ENCODE measurements at regions not wholly inside any gene's neighbourhood (a gene's known extent, or its start where the extent isn't known, plus 50 kb on each side); places are given as distances from the start of the nearest gene placed in this dataset.

- TF ChIP-seq USF2 (IDR thresholded peaks at IDR 0.05; ENCODE audit: borderline replicate concordance, low read depth, low read length) (no peak), EZH2phosphoT487 (IDR thresholded peaks at IDR 0.05; ENCODE audit: borderline replicate concordance, low read depth) (no peak), TEAD4 (IDR thresholded peaks at IDR 0.05; ENCODE audit: borderline replicate concordance, insufficient read depth) (no peak), ELF1 (IDR thresholded peaks at IDR 0.05) (no peak), MEF2A (IDR thresholded peaks at IDR 0.05; ENCODE audit: borderline replicate concordance, low read depth) (no peak), NFIC (IDR thresholded peaks at IDR 0.05; ENCODE audit: borderline replicate concordance) (no peak), RAD21 (IDR thresholded peaks at IDR 0.05; ENCODE audit: low read length) (no peak), MXI1 (IDR thresholded peaks at IDR 0.05; ENCODE audit: low read depth, low read length) (no peak), POLR2AphosphoS5 (IDR thresholded peaks at IDR 0.05; ENCODE audit: low read depth, low read length) (no peak), SMC3 (IDR thresholded peaks at IDR 0.05; ENCODE audit: low read depth, low read length) (no peak), YY1 (IDR thresholded peaks at IDR 0.05; ENCODE audit: low read depth) (no peak), GABPA (IDR thresholded peaks at IDR 0.05; ENCODE audit: low read depth) (no peak)
Observed at GRCh38 chr15:38992506-38992905, 427.9 kb upstream of the RASGRP1 start (continued).

GRCh38 chr15:38992930-38993329, 428.3 kb upstream of the RASGRP1 start:
- CTCF ChIA-PET = interaction anchor here (1.0 to 3.5 kb wide), 5 partner anchors 11 to 587 kb away, joined by 3 to 27 read pairs (median 5); partner anchors contain the start of gene THBS1
- POLR2A ChIA-PET = no interaction called here
- Histone ChIP-seq H3F3A (replicated peaks; ENCODE audit: insufficient read depth) (peaks cover 14% of the 10 kb centered on the region), H3K9ac (no peak overlapping the region), H3K9me3 (no peaks in the 10 kb centered on the region), H4K20me1 (ENCODE audit: insufficient read depth) (no peaks in the 10 kb centered on the region), H3K36me3 (replicated peaks in 1 of 2; ENCODE audit: control insufficient read depth in 1 of 2, insufficient read depth in 2 of 2, low read length in 1 of 2) (no peaks in the 10 kb centered on the region), H3K4me3 (ENCODE audit: low read depth in 2 of 2, low read length in 1 of 2) (no peak overlapping the region), H2AFZ (ENCODE audit: low read depth) (no peak overlapping the region), H3K4me1 (ENCODE audit: control insufficient read depth in 1 of 2, insufficient read depth in 2 of 2, low read depth in 1 of 2, low read length in 1 of 2) (peaks cover 9 to 31% of the 10 kb centered on the region in 2 experiments; a peak in 3 of 4 replicates), H3K27ac (ENCODE audit: low read depth in 2 of 2, low read length in 1 of 2) (no peak overlapping the region), H3K79me2 (ENCODE audit: insufficient read depth) (no peaks in the 10 kb centered on the region), H3K4me2 (no peak overlapping the region), H3K9me2 (no peaks in the 10 kb centered on the region), H3K27me3 (ENCODE audit: insufficient read depth) (no peaks in the 10 kb centered on the region)
- WGBS (ENCODE audit: low lambda C conversion rate) = 97% methylated on average over 2 of the region's 2 CpGs
- no peak for TF ChIP-seq GATA2 (CRISPR knock-in tag; IDR thresholded peaks at IDR 0.05)
- no peak for TF ChIP-seq POLR2AphosphoS5 (IDR thresholded peaks at IDR 0.05; ENCODE audit: low read depth, low read length)
- no peak for TF ChIP-seq RXRA (IDR thresholded peaks at IDR 0.05; ENCODE audit: borderline replicate concordance, low read depth)
- no peak for TF ChIP-seq JUND (IDR thresholded peaks at IDR 0.05)
- no peak for TF ChIP-seq PBX3 (IDR thresholded peaks at IDR 0.05)
- no peak for TF ChIP-seq TCF12 (IDR thresholded peaks at IDR 0.05)
- no peak for TF ChIP-seq RFX5 (IDR thresholded peaks at IDR 0.05; ENCODE audit: low read length)
- TF ChIP-seq MAX (IDR thresholded peaks at IDR 0.05; ENCODE audit: low read depth) = no peak
- no peak for TF ChIP-seq EZH2phosphoT487 (IDR thresholded peaks at IDR 0.05; ENCODE audit: borderline replicate concordance, low read depth)
- TF ChIP-seq GABPA (IDR thresholded peaks at IDR 0.05; ENCODE audit: low read depth) = no peak
- TF ChIP-seq EP300 (IDR thresholded peaks at IDR 0.05; ENCODE audit: borderline replicate concordance in 1 of 2, low read depth in 1 of 2, low read length in 1 of 2) = no peak
- TF ChIP-seq REST (IDR thresholded peaks at IDR 0.05; ENCODE audit: low read depth, low read length) = no peak
- TF ChIP-seq RAD21 (IDR thresholded peaks at IDR 0.05; ENCODE audit: low read length) = no peak
- TF ChIP-seq CHD2 (IDR thresholded peaks at IDR 0.05; ENCODE audit: low read length, partially characterized antibody) = no peak
- no peak for TF ChIP-seq TAF1 (IDR thresholded peaks at IDR 0.05; ENCODE audit: borderline replicate concordance, low read depth, low read length)
- no peak for TF ChIP-seq IRF3 (IDR thresholded peaks at IDR 0.05; ENCODE audit: low read depth, low read length)
- TF ChIP-seq NRF1 (IDR thresholded peaks at IDR 0.05; ENCODE audit: low read depth, low read length) = no peak
- TF ChIP-seq MXI1 (IDR thresholded peaks at IDR 0.05; ENCODE audit: low read depth, low read length) = no peak
- no peak for DNase-seq

Measured in SK-N-SH (cell line).